Stomach (tissue), 4 donors: ENCODE measurements at regions not wholly inside any gene's neighbourhood (a gene's known extent, or its start where the extent isn't known, plus 50 kb on each side); places are given as distances from the start of the nearest gene placed in this dataset.
"Not testable (repeated sequence)": the region's sequence is repeated elsewhere in the genome, so short reads cannot be mapped to it uniquely, and the experiment has no call there.

Experiments used
- CTCF ChIP-seq, 7 experiments: fragments of 450-650 bp in 4 of 7; fragments of 200-600 bp in 3 of 7; sonication (generic) in 3 of 7; IDR thresholded peaks; one replicate each; pipeline ENCODE4 v1.5.1; 2016 to 2019; ENCODE audit warnings: antibody characterized with exemption in 7 of 7, control low read depth in 2 of 7, mild to moderate bottlenecking in 1 of 7
- EP300 ChIP-seq: sonication (generic); formaldehyde crosslinking; IDR thresholded peaks from one replicate; pipeline ENCODE4 v1.6.1; 2017; ENCODE audit warnings: antibody characterized with exemption

- not testable (repeated sequence) for TF ChIP-seq CTCF (IDR thresholded peaks at IDR 0.05); EP300
Measured at GRCh38 chr1:146604681-146605080, 333.4 kb upstream of the NBPF12 start.
